Fibroblast of skin of left quadriceps (primary cell): ENCODE measurements at regions not wholly inside any gene's neighbourhood (a gene's known extent, or its start where the extent isn't known, plus 50 kb on each side); places are given as distances from the start of the nearest gene placed in this dataset.
A peak's percentile ranks its signal among the peaks of the same experiment; 100 is the strongest.

ENCODE experiments used
- DNase-seq, 2 experiments: peaks; one replicate each; pipeline ENCODE4 v3.0.0-alpha.2; 2013; ENCODE audit warnings: low read depth in 2 of 2

DNA sequence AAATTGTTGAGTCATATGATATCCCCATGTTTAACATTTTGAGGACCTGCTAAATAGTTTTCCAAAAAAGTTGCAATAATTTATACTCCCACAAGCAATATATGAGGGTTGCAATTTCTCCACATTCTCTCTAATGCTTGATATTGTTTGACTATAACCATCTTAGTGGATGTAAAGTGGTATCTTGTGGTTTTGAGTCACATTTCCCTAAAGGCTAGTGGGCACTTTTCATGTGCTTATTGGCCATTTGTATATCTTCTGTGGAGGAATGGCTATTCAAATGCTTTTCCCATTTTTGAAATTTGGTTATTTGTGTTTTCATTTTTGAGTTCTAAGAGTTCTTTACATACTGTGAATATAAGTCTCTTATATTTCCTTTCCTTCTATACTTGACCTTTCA lies 82.7 kb downstream of the SCG2 start:
- no peak for DNase-seq

DNA sequence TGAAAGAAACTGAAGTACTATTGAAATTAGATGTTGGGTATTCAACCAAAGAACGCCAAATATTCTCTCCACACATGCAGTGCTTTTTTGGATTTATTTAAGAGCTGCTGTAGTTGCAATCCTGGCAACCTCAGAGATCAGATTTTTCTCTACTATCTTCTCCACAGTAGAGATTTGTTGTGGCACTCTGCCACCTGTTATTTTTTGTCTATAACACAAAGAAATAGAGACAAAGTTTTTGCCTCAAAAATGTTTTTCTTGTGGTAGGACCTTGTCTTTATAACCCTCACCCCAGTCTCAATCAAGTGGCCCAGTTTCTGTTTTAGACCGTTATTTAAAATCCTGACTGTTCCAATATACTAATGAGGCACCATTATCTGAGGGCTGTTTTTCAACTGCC lies 79.4 kb downstream of the SCG2 start:
- DNase-seq = no peak

DNA sequence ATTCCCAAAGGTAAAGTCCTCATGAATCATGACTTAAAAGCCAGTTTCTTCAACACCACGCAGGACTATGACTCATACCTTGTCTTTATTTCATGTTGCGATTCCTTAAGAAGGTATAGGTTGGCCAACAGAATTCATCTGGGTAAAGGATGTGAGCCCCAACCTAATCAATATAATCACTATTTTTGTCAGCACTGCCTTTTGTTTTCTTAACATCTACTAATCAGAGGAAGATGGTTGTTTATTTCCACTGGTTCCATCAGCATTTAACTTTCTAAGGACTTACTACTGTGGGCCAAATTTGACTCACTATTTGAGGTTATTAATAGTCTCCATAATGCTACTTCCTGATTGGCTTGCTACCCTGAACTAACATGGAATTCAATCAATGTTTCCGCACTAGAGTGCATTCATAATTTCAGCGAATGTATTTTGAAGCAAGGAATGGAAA lies 78.6 kb downstream of the SCG2 start:
- DNase-seq = peak; percentile 38 to 51

DNA sequence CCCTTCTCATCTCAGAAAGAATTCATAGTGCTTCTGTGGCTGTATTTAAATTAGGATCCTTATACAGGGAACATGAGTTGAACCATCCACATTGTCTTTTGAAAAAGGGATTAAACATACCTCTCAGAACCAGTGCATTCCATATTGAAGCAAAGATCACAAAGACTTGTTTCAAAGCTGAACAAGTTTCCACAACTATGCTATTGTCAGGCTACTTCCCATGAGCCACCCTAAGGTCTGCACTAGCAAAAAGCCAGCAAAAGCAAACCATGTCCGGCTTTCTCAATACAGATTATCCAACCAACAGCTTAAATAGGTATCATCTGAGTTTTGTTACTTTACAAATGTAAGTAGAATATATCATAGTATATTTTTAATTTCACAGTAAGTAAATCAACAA lies 78.1 kb downstream of the SCG2 start:
- no peak for DNase-seq

DNA sequence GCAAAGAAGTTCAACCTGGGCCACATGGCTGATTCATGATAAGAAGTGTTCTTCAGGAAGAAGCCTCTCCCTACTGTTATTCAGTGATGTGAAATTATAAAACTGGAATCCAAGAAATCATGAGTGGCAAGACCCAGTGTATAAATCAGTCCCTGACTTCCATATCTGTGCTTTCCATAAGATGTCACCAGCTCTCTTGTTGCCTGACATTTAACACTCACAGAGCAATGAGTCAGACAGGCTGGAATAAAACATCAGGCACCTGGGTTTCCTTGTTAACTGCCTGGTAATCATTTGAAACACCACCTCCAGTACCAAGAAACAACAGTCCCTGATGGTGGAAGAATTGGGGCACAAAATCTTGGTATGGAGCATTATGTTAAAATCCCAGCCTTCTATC lies 76.1 kb downstream of the SCG2 start:
- DNase-seq = no peak

DNA sequence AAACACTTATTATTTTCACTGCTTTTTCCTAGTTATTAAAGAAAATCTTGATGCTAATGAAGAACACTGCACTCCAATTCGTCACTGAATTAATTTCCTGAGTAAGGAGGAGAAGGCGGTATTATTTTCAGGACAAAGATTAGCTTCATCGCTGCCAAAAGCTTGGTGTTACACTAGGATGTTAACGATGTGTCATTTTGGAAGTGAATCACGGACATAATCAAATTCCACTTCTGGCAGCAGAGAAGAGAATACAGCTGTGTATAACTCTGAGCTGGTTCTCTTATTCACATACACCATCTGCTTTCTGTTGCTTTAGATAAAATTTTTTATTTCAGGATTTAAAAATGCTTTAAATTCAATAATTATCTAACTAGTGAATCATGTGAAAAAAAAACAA lies 74.1 kb downstream of the SCG2 start:
- DNase-seq = peak; percentile 63 to 69

DNA sequence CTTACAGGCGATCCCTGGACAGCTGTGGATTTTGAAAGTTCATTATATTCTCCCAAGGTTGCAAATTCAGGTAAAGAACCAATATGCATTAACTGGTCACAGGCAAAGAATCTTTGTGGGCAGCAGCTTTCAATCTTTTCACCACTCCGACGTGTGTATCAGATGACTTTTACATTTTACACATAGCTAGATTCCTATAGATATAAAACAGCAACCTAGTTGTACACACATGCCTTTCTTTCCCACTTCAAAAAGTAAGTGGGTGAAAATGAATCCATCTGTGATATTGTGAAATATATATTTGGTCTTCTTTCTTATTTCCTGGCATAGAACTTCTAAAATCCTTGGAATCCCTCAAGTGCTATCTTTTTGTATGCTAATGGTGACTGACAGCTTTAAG lies 72.5 kb downstream of the SCG2 start:
- DNase-seq = peak; percentile 51 to 59

DNA sequence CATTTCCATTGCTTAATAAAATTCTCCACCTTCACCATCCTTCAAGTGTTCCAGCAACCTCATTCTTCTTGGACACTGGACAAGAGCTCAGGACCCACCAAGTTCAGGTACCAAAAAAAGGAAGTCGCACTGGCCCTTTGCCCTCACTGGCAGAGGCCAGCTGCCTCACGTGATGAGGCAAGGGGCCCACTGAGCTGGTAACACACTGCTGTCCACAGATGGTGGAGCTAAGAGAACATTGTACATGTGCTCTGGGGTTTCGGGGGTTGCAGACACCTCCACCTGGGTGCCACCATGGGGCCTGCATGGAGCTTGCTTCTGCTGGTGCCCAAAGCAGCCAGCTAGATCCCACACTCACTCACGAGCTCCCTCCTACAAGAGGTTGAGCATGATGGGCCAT lies 71.3 kb downstream of the SCG2 start:
- DNase-seq = no peak

DNA sequence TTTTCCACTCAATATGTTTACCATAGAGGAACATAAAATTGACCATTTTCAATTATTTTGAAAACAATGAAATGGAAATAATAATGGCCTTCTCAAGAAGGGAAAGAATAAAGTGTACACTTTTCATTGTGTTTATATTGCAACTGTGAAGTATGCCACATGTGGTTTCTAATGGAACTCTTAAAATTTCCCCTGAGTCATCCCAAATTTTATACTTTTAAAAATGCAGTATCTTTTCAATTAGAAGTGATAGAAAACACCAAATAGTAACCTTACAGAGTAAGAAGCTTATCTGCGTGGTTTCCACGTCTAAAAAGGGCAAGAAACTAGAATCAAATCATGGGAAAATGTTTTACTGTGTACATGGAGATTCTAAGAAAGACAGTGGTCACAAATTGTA lies 70.0 kb downstream of the SCG2 start:
- DNase-seq = peak in 1 of 2 experiments; percentile 19

DNA sequence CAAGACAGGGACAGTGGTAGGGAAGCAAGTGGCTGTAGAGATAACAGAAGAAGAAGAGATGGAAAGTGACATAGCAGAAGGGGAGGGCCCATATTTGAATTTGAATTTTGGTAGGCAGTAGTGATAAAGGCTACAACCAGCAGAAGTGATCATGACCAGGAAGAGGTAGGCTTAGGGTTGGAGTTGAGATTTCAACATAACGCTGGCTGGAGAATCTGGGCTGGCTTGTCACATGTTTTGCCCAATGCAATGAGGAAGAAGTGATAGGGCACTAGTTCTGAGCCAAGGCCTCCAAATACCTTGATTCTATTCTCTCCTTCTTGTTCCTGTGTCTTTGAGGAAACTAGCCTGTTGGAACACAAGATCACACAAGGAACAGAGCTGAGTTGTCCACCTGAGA lies 69.4 kb downstream of the SCG2 start:
- no peak for DNase-seq

DNA sequence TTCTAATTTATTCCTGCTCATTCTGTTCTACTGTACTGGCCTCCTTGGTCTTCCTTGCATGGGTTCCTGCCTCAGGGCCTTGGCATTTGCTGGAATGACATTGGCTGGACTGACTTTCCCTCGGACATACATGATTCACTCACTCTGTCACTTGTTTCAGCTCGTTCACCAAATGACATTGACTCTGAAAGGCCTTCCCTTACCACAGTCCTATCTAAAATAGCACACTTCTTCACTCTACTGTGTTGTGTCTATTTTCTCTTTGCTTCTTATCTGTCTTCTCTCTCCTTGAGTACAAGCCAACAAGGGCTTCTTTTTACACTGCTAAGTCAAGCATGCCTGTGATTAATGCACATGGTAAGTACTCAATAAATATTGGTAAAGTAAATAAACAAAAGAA lies 65.6 kb downstream of the SCG2 start:
- DNase-seq = no peak

DNA sequence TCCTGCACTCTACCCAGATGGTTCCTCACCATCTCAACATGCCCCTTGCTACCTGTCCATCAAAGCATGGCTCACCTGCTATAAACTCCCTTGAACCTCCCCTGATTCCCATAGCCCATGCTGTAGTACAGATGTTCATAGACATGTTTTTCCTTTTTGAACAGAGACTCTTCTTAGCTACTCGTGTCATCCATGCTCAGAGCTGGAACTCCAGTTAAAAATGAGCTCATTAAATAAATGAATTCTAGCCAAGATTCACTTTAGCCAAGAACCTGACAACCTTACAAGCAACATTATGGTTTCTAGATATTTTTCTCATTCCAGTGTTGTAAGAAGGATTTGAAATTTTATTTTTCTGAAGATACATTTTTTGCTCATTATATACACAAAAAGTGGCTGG lies 65.0 kb downstream of the SCG2 start:
- no peak for DNase-seq

DNA sequence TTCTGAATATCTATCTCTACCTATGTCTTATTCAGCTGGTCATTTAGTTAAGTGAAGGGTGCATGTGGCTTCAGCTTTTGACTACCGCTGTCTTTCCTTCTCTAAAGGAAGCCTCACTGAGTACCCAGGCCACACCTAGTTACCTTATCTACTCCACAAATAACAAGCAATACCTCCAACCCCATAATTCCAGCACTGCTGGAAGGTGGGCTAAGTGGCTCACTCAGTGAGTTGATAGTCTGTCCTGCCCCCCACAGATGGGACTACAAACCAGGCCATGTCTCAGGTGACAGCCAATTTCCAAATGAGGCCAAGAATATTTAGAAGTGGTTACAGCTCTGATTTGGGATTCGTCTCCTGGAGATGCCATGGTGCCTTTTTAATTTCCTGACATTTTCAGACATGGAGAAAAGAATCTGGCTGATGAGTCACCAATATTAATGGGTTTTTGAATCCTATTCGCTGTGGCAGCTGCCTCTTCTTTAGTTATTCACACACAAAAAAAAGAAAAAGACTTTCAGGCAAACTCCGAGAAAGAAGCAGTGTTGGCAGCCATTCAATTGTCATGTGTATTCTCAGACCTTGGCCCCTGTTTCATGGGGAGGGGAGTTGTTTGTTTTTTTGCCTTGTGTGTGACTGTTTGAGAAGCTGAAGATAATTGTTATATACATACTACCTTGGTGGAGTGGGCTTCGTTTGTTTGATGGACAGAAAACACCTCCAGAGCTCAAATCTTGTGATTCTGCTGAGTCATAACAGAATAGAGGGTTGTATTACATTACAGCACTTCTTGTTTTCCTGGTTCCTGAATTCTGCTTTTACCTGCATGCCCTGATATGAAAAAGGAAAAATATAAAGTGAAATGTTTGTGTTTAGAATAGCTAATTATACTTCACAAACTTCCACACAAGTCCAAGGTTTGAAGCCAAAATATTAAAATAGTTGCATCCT lies 64.2 kb downstream of the SCG2 start:
- no peak for DNase-seq

DNA sequence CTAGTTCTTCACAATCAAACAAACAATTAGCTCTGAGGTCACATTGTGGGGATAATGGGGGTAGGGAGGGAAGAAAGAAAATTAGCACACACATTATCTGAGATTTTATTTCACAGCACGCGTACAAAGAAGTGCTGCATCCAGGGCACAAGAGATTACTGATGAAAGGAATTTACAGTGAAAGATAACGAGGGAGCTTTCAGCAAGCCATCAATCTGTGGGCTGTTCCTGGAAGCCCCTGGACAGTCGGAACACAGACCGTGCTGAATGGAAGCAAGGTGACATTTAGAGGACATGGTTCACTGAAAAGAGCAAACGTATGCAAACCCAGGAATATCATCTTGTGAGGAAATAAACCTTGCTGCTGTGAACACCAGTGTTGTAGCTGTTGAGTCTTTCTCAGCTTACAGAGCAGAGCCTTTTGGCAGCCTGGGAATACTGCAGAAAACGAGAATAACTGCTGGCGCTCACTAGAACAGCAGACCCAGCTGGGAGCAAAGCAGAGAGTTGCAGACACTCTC lies 63.2 kb downstream of the SCG2 start:
- no peak for DNase-seq

DNA sequence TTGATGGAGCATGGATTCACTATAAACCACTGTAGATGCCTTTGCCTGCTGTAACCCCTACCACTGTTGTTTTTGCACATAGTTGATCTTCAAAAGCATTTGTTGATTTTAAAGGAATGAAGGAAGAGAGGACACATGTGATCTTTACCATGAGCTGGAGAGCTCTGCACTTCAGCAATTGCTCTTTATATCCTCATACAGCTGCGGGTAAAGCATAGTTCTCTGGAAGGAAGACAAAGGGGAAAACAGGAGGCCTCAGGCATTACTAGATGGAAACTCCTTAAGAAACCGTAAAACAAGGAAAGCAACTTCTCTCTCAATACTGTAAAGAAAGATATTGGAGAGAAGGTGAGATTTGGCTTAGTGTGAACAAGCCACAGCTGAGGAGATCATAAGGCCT lies 60.6 kb downstream of the SCG2 start:
- no peak for DNase-seq

DNA sequence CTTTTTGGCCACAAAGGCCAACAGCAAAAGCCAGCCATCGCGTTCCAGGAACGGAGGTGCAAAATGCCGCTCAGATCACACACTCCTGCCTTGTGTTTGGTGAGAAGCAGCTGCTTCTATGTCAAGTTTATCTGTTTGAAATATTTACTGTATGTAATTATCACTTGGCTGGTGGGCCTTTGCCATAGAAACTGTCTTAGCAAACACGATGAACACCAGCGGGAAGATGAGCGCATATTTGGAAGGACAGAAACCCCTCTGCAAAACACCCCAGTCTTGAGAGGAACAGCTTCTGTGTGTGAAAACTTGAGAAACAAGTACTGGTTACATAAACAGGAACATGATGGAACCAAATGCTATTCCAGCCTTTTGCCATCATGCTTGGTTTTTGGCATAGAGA lies 59.7 kb downstream of the SCG2 start:
- no peak for DNase-seq

DNA sequence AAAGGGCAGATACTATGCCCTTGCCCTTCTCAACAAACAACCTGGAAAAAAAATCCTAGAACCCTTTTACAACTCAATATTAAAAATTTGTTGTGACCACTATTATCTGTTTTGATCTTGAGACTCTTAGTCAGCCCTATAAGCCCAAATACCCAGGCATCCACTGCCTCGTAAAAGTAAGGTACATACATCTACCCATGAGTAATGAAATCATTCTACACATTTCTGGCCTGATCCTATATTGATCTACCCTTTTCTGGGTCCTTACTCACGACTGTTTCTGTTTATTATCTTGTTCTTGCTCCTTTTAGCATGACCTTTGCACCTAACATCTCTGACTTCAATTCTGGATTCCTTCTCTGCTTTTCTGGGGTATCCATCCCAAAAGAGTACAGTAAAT lies 56.8 kb downstream of the SCG2 start:
- no peak for DNase-seq

DNA sequence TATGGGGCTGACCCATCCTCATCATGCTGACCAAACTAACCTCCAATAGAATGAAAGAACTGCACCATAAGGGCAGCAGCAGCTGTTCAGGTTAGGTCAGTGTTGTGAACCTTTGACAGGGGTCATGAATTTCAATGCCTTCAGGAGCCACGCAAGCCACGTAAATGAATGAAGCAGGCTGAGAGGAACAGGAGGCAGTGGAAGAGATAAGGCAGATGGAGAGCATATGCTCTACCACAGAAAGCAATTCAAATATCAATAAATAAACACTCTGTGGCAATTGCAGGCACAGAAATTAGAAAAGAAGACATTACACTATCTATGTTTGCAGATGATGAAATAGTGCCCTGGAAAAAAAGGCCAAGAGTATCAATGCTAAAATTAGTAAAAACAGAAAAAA lies 56.3 kb downstream of the SCG2 start:
- no peak for DNase-seq
